ENCODE measurements at regions not wholly inside any gene's neighbourhood (a gene's known extent, or its start where the extent isn't known, plus 50 kb on each side); places are given as distances from the start of the nearest gene placed in this dataset.

DNA sequence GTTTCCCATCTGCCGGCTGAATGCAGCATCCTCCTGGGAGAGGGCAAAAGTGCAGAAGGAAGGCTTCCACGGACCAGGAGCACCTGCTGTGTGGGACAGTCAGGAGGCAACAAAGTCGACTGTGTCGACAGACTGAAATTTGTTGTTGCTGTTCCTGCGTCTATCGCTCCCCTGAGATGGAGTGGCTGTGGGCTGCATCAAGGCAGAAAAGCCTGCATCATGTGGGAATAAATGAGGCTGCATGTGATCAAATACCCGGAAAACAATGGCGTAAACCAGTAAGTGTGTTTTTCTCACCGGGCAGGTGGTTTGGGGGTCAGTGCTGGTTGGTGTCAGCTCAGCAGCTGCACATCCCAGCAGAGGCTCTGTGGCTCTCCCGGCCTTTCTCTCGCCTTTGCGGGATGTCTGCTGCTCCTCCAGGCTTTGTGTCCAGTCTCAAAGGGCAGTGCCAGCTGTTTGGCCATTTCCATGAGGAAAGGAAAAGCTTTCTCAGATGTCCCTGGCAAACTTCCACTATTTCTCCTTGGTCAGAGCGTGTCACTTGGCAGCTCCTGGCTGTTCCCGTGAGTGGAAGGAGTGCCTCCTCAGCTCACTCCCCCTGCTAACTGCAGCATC lies 262.4 kb downstream of the NDUFA10 start:
- no peaks in the 10 kb centered on the region for H3K9me3 ChIP-seq
- TF ChIP-seq, protein P1, sequence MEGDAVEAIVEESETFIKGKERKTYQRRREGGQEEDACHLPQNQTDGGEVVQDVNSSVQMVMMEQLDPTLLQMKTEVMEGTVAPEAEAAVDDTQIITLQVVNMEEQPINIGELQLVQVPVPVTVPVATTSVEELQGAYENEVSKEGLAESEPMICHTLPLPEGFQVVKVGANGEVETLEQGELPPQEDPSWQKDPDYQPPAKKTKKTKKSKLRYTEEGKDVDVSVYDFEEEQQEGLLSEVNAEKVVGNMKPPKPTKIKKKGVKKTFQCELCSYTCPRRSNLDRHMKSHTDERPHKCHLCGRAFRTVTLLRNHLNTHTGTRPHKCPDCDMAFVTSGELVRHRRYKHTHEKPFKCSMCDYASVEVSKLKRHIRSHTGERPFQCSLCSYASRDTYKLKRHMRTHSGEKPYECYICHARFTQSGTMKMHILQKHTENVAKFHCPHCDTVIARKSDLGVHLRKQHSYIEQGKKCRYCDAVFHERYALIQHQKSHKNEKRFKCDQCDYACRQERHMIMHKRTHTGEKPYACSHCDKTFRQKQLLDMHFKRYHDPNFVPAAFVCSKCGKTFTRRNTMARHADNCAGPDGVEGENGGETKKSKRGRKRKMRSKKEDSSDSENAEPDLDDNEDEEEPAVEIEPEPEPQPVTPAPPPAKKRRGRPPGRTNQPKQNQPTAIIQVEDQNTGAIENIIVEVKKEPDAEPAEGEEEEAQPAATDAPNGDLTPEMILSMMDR (IDR thresholded peaks at IDR 0.05; ENCODE audit: low read depth, low read length): no peak

GRCh38 chr2:239762106-239762505 lies 263.0 kb downstream of the NDUFA10 start:
- no peaks in the 10 kb centered on the region for H3K4me1 ChIP-seq
- no peak for DNase-seq
- no peaks in the 10 kb centered on the region for H3K9me3 ChIP-seq
- no peaks in the 10 kb centered on the region for H3K36me3 ChIP-seq
- peaks cover 20% of the 10 kb centered on the region for H3K27me3 ChIP-seq
- H3K4me3 ChIP-seq (ENCODE audit: low read depth, low read length): no peak overlapping the region
- TF ChIP-seq, protein P1 (IDR thresholded peaks at IDR 0.05; ENCODE audit: low read depth, low read length): no peak

More for the DNA sequence above, 262.4 kb downstream of the NDUFA10 start:
- H3K27me3 ChIP-seq: peaks cover 20% of the 10 kb centered on the region
- no peak for DNase-seq
- no peaks in the 10 kb centered on the region for H3K4me1 ChIP-seq
- H3K4me3 ChIP-seq (ENCODE audit: low read depth, low read length): no peak overlapping the region
- H3K36me3 ChIP-seq: no peaks in the 10 kb centered on the region

DNA sequence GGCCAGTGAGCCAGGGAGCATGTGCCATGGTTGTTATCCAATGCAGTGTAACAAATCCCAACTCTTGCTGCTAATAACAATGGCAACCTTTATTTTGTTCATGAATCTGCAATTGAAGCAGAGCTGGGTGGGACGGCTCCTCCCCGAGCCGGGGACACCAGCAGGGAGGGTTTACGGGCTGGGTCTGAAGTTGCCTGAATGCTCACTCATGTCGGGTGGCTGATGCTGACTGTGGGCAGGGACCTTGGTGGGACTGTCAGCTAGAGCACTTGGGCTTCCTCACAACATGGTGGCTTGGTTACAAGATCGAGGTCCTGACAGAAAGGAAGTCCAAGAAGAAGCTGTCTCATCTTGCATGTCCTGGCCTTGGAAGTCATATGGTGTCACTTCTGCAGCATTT lies 264.5 kb downstream of the NDUFA10 start:
- H3K36me3 ChIP-seq: no peaks in the 10 kb centered on the region
- no peak overlapping the region for H3K4me3 ChIP-seq (ENCODE audit: low read depth, low read length)
- no peaks in the 10 kb centered on the region for H3K4me1 ChIP-seq
- TF ChIP-seq, protein P1 (IDR thresholded peaks at IDR 0.05; ENCODE audit: low read depth, low read length): no peak
- H3K9me3 ChIP-seq: no peaks in the 10 kb centered on the region
- DNase-seq: no peak
- peaks cover 20% of the 10 kb centered on the region for H3K27me3 ChIP-seq

- DNase-seq: no peak
- H3K27me3 ChIP-seq: peaks cover 20% of the 10 kb centered on the region
Observed at GRCh38 chr2:239758279-239758877, 266.8 kb downstream of the NDUFA10 start.

GRCh38 chr2:239756790-239757760 lies 268.1 kb downstream of the NDUFA10 start:
- Histone ChIP-seq H3K27me3 (peaks cover 10% of the 10 kb centered on the region), H3K9me3 (no peaks in the 10 kb centered on the region), H3K4me3 (ENCODE audit: low read depth, low read length) (no peak overlapping the region), H3K36me3 (no peaks in the 10 kb centered on the region), H3K4me1 (no peaks in the 10 kb centered on the region)
- no peak for DNase-seq
- TF ChIP-seq, protein P1 (IDR thresholded peaks at IDR 0.05; ENCODE audit: low read depth, low read length): no peak

More at GRCh38 chr2:239758279-239758877, 266.8 kb downstream of the NDUFA10 start:
- Histone ChIP-seq H3K4me3 (ENCODE audit: low read depth, low read length) (no peak overlapping the region), H3K9me3 (no peaks in the 10 kb centered on the region), H3K36me3 (no peaks in the 10 kb centered on the region), H3K4me1 (no peaks in the 10 kb centered on the region)
- TF ChIP-seq, protein P1 (IDR thresholded peaks at IDR 0.05; ENCODE audit: low read depth, low read length): no peak
